ENCODE measurements at regions not wholly inside any gene's neighbourhood (a gene's known extent, or its start where the extent isn't known, plus 50 kb on each side); places are given as distances from the start of the nearest gene placed in this dataset.

DNA sequence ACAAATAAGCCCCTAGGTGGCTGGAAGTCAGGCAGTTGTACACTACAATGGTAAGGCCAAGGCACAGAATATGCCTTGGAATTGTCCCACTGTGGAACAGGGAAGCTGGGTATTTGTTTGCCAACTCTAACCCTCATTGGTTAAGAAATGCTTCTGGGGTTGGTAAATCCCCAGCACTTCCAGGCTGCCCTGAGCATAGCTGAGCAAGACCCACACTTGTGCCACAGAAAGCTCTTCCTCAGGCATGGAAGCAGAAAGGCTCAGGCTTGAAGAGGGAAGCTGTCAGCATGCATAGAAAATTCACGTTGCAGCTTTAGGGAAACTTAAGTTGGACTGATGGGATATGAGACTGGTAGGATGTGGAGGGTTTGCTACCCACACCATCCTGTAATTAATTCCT lies 86.9 kb upstream of the PLCL2 start:
- Histone ChIP-seq H3K4me1 (ENCODE audit: control insufficient read depth, insufficient read depth, low read length) (no peaks in the 10 kb centered on the region), H3K36me3 (ENCODE audit: control insufficient read depth, insufficient read depth, low read length) (no peaks in the 10 kb centered on the region), H3K27me3 (ENCODE audit: control insufficient read depth, insufficient read depth, low read length) (no peaks in the 10 kb centered on the region), H3K4me3 (ENCODE audit: low read depth in 2 of 2, low read length in 2 of 2) (no peak overlapping the region), H3K9me3 (ENCODE audit: control insufficient read depth, insufficient read depth, low read depth, low read length) (no peaks in the 10 kb centered on the region), H3K27ac (ENCODE audit: low read length) (no peak overlapping the region)
- POLR2A ChIA-PET, result no interaction called here
- in situ Hi-C loops (cut with HindIII; ENCODE audit: low pct_unique_long_range_greater_than_20kb, low sequenced_read_pairs) (no loop called here), intact Hi-C loops (cut with micrococcal nuclease; ENCODE audit: unreplicated experiment) (no loop called here)
- TF ChIP-seq, protein P1, sequence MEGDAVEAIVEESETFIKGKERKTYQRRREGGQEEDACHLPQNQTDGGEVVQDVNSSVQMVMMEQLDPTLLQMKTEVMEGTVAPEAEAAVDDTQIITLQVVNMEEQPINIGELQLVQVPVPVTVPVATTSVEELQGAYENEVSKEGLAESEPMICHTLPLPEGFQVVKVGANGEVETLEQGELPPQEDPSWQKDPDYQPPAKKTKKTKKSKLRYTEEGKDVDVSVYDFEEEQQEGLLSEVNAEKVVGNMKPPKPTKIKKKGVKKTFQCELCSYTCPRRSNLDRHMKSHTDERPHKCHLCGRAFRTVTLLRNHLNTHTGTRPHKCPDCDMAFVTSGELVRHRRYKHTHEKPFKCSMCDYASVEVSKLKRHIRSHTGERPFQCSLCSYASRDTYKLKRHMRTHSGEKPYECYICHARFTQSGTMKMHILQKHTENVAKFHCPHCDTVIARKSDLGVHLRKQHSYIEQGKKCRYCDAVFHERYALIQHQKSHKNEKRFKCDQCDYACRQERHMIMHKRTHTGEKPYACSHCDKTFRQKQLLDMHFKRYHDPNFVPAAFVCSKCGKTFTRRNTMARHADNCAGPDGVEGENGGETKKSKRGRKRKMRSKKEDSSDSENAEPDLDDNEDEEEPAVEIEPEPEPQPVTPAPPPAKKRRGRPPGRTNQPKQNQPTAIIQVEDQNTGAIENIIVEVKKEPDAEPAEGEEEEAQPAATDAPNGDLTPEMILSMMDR (IDR thresholded peaks at IDR 0.05), result no peak
- TF ChIP-seq SIN3A (IDR thresholded peaks at IDR 0.05; ENCODE audit: borderline replicate concordance, insufficient read depth, low read depth, low read length), result no peak
- TF ChIP-seq, protein P2, sequence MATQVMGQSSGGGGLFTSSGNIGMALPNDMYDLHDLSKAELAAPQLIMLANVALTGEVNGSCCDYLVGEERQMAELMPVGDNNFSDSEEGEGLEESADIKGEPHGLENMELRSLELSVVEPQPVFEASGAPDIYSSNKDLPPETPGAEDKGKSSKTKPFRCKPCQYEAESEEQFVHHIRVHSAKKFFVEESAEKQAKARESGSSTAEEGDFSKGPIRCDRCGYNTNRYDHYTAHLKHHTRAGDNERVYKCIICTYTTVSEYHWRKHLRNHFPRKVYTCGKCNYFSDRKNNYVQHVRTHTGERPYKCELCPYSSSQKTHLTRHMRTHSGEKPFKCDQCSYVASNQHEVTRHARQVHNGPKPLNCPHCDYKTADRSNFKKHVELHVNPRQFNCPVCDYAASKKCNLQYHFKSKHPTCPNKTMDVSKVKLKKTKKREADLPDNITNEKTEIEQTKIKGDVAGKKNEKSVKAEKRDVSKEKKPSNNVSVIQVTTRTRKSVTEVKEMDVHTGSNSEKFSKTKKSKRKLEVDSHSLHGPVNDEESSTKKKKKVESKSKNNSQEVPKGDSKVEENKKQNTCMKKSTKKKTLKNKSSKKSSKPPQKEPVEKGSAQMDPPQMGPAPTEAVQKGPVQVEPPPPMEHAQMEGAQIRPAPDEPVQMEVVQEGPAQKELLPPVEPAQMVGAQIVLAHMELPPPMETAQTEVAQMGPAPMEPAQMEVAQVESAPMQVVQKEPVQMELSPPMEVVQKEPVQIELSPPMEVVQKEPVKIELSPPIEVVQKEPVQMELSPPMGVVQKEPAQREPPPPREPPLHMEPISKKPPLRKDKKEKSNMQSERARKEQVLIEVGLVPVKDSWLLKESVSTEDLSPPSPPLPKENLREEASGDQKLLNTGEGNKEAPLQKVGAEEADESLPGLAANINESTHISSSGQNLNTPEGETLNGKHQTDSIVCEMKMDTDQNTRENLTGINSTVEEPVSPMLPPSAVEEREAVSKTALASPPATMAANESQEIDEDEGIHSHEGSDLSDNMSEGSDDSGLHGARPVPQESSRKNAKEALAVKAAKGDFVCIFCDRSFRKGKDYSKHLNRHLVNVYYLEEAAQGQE (IDR thresholded peaks at IDR 0.05; ENCODE audit: insufficient read depth in 1 of 2, low read depth in 2 of 2, low read length in 1 of 2), result no peak
- no peak for TF ChIP-seq POLR2AphosphoS5 (IDR thresholded peaks at IDR 0.05; ENCODE audit: low read depth, low read length)
- no peak for TF ChIP-seq TCF7L2 (IDR thresholded peaks at IDR 0.05; ENCODE audit: low read depth, low read length)
- no peak for ATAC-seq
- CTCF ChIA-PET, result no interaction called here
- BruUV-seq (replicated peaks), result no TSS peak
- no peak for DNase-seq (ENCODE audit: low read depth, low spot score)

DNA sequence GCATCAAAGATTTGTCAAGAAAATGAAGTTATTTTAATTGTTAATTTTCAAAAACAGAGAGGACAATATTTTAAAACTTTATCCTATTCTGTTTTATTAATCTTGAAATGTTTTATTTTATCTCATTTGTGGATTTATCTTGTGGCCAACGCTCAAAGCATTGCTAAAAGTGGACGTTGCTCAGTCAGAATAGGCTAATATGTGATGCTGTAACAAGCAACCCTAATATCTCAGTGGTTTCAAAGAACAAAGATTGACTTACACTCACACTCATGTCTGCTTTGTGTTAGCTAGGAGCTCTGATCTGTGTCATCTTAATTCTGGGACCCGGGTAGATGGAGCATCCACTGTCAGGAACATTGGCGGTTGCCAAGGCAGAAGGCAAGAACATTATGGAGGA lies 86.0 kb upstream of the PLCL2 start:
- intact Hi-C loops (cut with micrococcal nuclease; ENCODE audit: unreplicated experiment) (no loop called here), in situ Hi-C loops (cut with HindIII; ENCODE audit: low pct_unique_long_range_greater_than_20kb, low sequenced_read_pairs) (no loop called here)
- no peak for ATAC-seq
- Histone ChIP-seq H3K27me3 (ENCODE audit: control insufficient read depth, insufficient read depth, low read length) (no peaks in the 10 kb centered on the region), H3K36me3 (ENCODE audit: control insufficient read depth, insufficient read depth, low read length) (no peaks in the 10 kb centered on the region), H3K9me3 (ENCODE audit: control insufficient read depth, insufficient read depth, low read depth, low read length) (no peaks in the 10 kb centered on the region), H3K4me3 (ENCODE audit: low read depth in 2 of 2, low read length in 2 of 2) (no peak overlapping the region), H3K4me1 (ENCODE audit: control insufficient read depth, insufficient read depth, low read length) (no peaks in the 10 kb centered on the region), H3K27ac (ENCODE audit: low read length) (no peak overlapping the region)
- DNase-seq (ENCODE audit: low read depth, low spot score), result no peak
- TF ChIP-seq, protein P1 (IDR thresholded peaks at IDR 0.05), result no peak
- TF ChIP-seq SIN3A (IDR thresholded peaks at IDR 0.05; ENCODE audit: borderline replicate concordance, insufficient read depth, low read depth, low read length), result no peak
- TF ChIP-seq, protein P2 (IDR thresholded peaks at IDR 0.05; ENCODE audit: insufficient read depth in 1 of 2, low read depth in 2 of 2, low read length in 1 of 2), result no peak
- no peak for TF ChIP-seq POLR2AphosphoS5 (IDR thresholded peaks at IDR 0.05; ENCODE audit: low read depth, low read length)
- CTCF ChIA-PET, result no interaction called here
- POLR2A ChIA-PET, result no interaction called here
- no TSS peak for BruUV-seq (replicated peaks)

Measured in Panc1 (cell line).